Mucosa of descending colon (tissue), 3 donors: ENCODE measurements at regions not wholly inside any gene's neighbourhood (a gene's known extent, or its start where the extent isn't known, plus 50 kb on each side); places are given as distances from the start of the nearest gene placed in this dataset.

Experiments
- ATAC-seq: fragments of 200-7000 bp; cut with Tn5 transposase; one replicate; pipeline ENCODE4 v1.9.1; 2020; ENCODE audit warnings: mild to moderate bottlenecking, moderate library complexity
- DNase-seq, 3 donors: peaks; one replicate each; pipeline ENCODE4 v3.0.0-alpha.2; 2020
- H3K36me3 ChIP-seq: fragments of 200-600 bp; one replicate; pipeline ENCODE4 v1.8.0; 2021; ENCODE audit warnings: low read depth, mild to moderate bottlenecking
- H3K4me1 ChIP-seq: fragments of 200-600 bp; one replicate; pipeline ENCODE4 v1.8.0; 2021; ENCODE audit warnings: low read depth, mild to moderate bottlenecking
- H3K4me3 ChIP-seq: fragments of 200-600 bp; one replicate; pipeline ENCODE4 v1.8.0; 2021; ENCODE audit warnings: mild to moderate bottlenecking
- H3K9me3 ChIP-seq: fragments of 200-600 bp; one replicate; pipeline ENCODE4 v1.8.0; 2021; ENCODE audit warnings: mild to moderate bottlenecking
- CTCF ChIP-seq: fragments of 200-600 bp; IDR thresholded peaks from one replicate; pipeline ENCODE4 v1.8.0; 2022; ENCODE audit warnings: antibody characterized with exemption, mild to moderate bottlenecking
- intact Hi-C, 2 donors: fragments of 100-400 bp; cut with DNase I in 1 of 2; cut with micrococcal nuclease in 1 of 2; formaldehyde crosslinking; loops; one replicate each; pipeline versions ENCODE4 v1.11.0 to v1.11.1; 2022; cut with DNase I, micrococcal nuclease
- donor health status: DM: no; HTN: no; CAD: no; lungs with moderate emphysema.
- donor health status: DM: no; HTN: no; CAD: no.
- donor health status: DM: no; HTN: yes; CAD: no.

GRCh38 chr12:4843907-4844306, 65.8 kb upstream of the KCNA1 start:
- no peak for TF ChIP-seq CTCF
- no peaks in the 10 kb centered on the region for H3K4me1 ChIP-seq
- no peaks in the 10 kb centered on the region for H3K36me3 ChIP-seq
- DNase-seq: no peak
- intact Hi-C loops: no loop called here
- no peak overlapping the region for H3K4me3 ChIP-seq
- ATAC-seq: no peak
- no peaks in the 10 kb centered on the region for H3K9me3 ChIP-seq

GRCh38 chr12:4847713-4848112, 62.0 kb upstream of the KCNA1 start:
- intact Hi-C loops: no loop called here
- DNase-seq: no peak

GRCh38 chr12:4849115-4849541, 60.6 kb upstream of the KCNA1 start:
- ATAC-seq (peak; percentile 51), DNase-seq (no peak)
- peak; percentile 48 for TF ChIP-seq CTCF
- H3K4me1 ChIP-seq: no peaks in the 10 kb centered on the region
- no peak overlapping the region for H3K4me3 ChIP-seq
- intact Hi-C loops: no loop called here
- no peaks in the 10 kb centered on the region for H3K9me3 ChIP-seq
- no peaks in the 10 kb centered on the region for H3K36me3 ChIP-seq

More at GRCh38 chr12:4847713-4848112, 62.0 kb upstream of the KCNA1 start:
- TF ChIP-seq CTCF: no peak
- ATAC-seq: no peak
- no peak overlapping the region for H3K4me3 ChIP-seq
- H3K36me3 ChIP-seq: no peaks in the 10 kb centered on the region
- H3K4me1 ChIP-seq: no peaks in the 10 kb centered on the region
- no peaks in the 10 kb centered on the region for H3K9me3 ChIP-seq

GRCh38 chr12:4849795-4850345, 59.8 kb upstream of the KCNA1 start:
- ATAC-seq: no peak
- intact Hi-C loops: loop anchor here in 1 of 2 donors (5.0 kb wide), 1 partner anchor 152 kb away; no protein-coding TSS in a partner anchor
- TF ChIP-seq CTCF: no peak

GRCh38 chr12:4850857-4851380, 58.8 kb upstream of the KCNA1 start:
- intact Hi-C loops: loop anchor here in 1 of 2 donors (5.0 kb wide), 1 partner anchor 151 kb away; no protein-coding TSS in a partner anchor
- ATAC-seq (no peak), DNase-seq (no peak)
- Histone ChIP-seq H3K36me3 (no peaks in the 10 kb centered on the region), H3K9me3 (no peaks in the 10 kb centered on the region), H3K4me3 (no peak overlapping the region), H3K4me1 (no peaks in the 10 kb centered on the region)
- no peak for TF ChIP-seq CTCF

More at GRCh38 chr12:4849795-4850345, 59.8 kb upstream of the KCNA1 start:
- Histone ChIP-seq H3K4me3 (no peak overlapping the region), H3K4me1 (no peaks in the 10 kb centered on the region), H3K9me3 (no peaks in the 10 kb centered on the region), H3K36me3 (no peaks in the 10 kb centered on the region)
- DNase-seq: no peak
